OCI-LY3 (cell line): ENCODE measurements at regions not wholly inside any gene's neighbourhood (a gene's known extent, or its start where the extent isn't known, plus 50 kb on each side); places are given as distances from the start of the nearest gene placed in this dataset.

Experiments
- EZH2phosphoT487 ChIP-seq: fragments of 200-600 bp; shearing (Covaris generic); IDR thresholded peaks from 2 replicates; pipeline ENCODE4 v1.6.1; 2018; ENCODE audit warnings: antibody characterized with exemption, mixed run types, low read depth
- TF ChIP-seq, protein P1 (sequence below): fragments of 200-600, 300-600 bp; sonication (generic); IDR thresholded peaks from 2 replicates; pipeline ENCODE4 v1.5.1; 2014; ENCODE audit warnings: antibody characterized with exemption, low read length, low read depth

- TF ChIP-seq, protein P1, sequence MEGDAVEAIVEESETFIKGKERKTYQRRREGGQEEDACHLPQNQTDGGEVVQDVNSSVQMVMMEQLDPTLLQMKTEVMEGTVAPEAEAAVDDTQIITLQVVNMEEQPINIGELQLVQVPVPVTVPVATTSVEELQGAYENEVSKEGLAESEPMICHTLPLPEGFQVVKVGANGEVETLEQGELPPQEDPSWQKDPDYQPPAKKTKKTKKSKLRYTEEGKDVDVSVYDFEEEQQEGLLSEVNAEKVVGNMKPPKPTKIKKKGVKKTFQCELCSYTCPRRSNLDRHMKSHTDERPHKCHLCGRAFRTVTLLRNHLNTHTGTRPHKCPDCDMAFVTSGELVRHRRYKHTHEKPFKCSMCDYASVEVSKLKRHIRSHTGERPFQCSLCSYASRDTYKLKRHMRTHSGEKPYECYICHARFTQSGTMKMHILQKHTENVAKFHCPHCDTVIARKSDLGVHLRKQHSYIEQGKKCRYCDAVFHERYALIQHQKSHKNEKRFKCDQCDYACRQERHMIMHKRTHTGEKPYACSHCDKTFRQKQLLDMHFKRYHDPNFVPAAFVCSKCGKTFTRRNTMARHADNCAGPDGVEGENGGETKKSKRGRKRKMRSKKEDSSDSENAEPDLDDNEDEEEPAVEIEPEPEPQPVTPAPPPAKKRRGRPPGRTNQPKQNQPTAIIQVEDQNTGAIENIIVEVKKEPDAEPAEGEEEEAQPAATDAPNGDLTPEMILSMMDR: no peak
- no peak for TF ChIP-seq EZH2phosphoT487
Observed at GRCh38 chr4:100106982-100107381, 83.3 kb downstream of the DDIT4L start.
